ENCODE measurements at regions not wholly inside any gene's neighbourhood (a gene's known extent, or its start where the extent isn't known, plus 50 kb on each side); places are given as distances from the start of the nearest gene placed in this dataset.

GRCh38 chr20:48079028-48079427 lies 293.7 kb upstream of the SULF2 start:
- ATAC-seq: no peak
- RAD21 ChIA-PET (ENCODE audit: unreplicated experiment): no interaction called here

More at GRCh38 chr20:48079028-48079427, 293.7 kb upstream of the SULF2 start:
- Histone ChIP-seq H4K20me1 (ENCODE audit: control insufficient read depth, insufficient read depth) (no peaks in the 10 kb centered on the region), H2AFZ (ENCODE audit: control insufficient read depth, low read depth, low read length) (no peak overlapping the region), H3K4me1 (ENCODE audit: control insufficient read depth, insufficient read depth, low read length) (no peaks in the 10 kb centered on the region), H3K79me2 (ENCODE audit: control insufficient read depth, insufficient read depth, low read length) (no peaks in the 10 kb centered on the region), H3K27ac (ENCODE audit: control insufficient read depth, insufficient read depth) (no peak overlapping the region), H3K9me3 (replicated peaks; ENCODE audit: control insufficient read depth, insufficient read depth, low read length) (no peaks in the 10 kb centered on the region; the same call in 2 of the 3 replicates), H3K4me2 (ENCODE audit: control insufficient read depth, insufficient read depth) (no peak overlapping the region), H3K27me3 (replicated peaks in 1 of 2; ENCODE audit: control insufficient read depth in 2 of 2, insufficient read depth in 2 of 2, low read length in 1 of 2) (no peaks in the 10 kb centered on the region), H3K36me3 (ENCODE audit: control insufficient read depth in 2 of 2, insufficient read depth in 2 of 2, low read length in 1 of 2) (no peaks in the 10 kb centered on the region), H3K4me3 (no peak overlapping the region), H3K9ac (ENCODE audit: control insufficient read depth, insufficient read depth, low read length) (no peak overlapping the region)
- intact Hi-C loops (cut with micrococcal nuclease; ENCODE audit: unreplicated experiment): no loop called here
- no peak for DNase-seq (ENCODE audit: low read depth, low spot score)
- in situ Hi-C loops (cut with MboI): no loop called here
- ChIA-PET POLR2A (no interaction called here), CTCF (no interaction called here), SMC1A (ENCODE audit: uncharacterized antibody, unreplicated experiment) (no interaction called here)
- TF ChIP-seq GATAD2B (conservative IDR thresholded peaks at IDR 0.05; ENCODE audit: low read depth) (no peak), ATF3 (IDR thresholded peaks at IDR 0.05; ENCODE audit: borderline replicate concordance, extremely low read depth, low read depth, low read length) (no peak), E2F4 (IDR thresholded peaks at IDR 0.05; ENCODE audit: low read depth, low read length) (no peak), ZSCAN29 (IDR thresholded peaks at IDR 0.05) (no peak), CBFB (IDR thresholded peaks at IDR 0.05; ENCODE audit: low read depth) (no peak), JUNB (IDR thresholded peaks at IDR 0.05) (no peak), RFX5 (IDR thresholded peaks at IDR 0.05; ENCODE audit: low read depth, low read length) (no peak), MYC (IDR thresholded peaks at IDR 0.05; ENCODE audit: insufficient read depth, insufficient read length, insufficient replicate concordance, low read length, severe bottlenecking) (no peak), NFIC (IDR thresholded peaks at IDR 0.05; ENCODE audit: low read depth, low read length) (no peak), SUZ12 (IDR thresholded peaks at IDR 0.05; ENCODE audit: unreplicated experiment) (no peak), NR2F1 (conservative IDR thresholded peaks at IDR 0.05) (no peak)
- FAIRE-seq: no peak
- no TSS peak for BruUV-seq (replicated peaks)
- 10% methylated on average over 5 of the region's 5 CpGs for WGBS (ENCODE audit: insufficient coverage, insufficient replicate concordance, low lambda C conversion rate, missing lambda C conversion rate)
